Memory B cell (primary cell): ENCODE measurements at regions not wholly inside any gene's neighbourhood (a gene's known extent, or its start where the extent isn't known, plus 50 kb on each side); places are given as distances from the start of the nearest gene placed in this dataset.
A peak's percentile ranks its signal among the peaks of the same experiment; 100 is the strongest.

Source experiments
- ATAC-seq: fragments of 150-1000 bp; cut with Tn5 transposase; 2 replicates; pipeline ENCODE4 v1.10.0; 2021; ENCODE audit warnings: low read depth, mild to moderate bottlenecking, moderate library complexity
- DNase-seq, 2 donors: peaks; one replicate each; pipeline ENCODE4 v3.0.0; 2022; ENCODE audit warnings: low spot score in 2 of 2
- H3K27ac Mint-ChIP-seq: one replicate; pipeline ENCODE4 v1.8.0; 2022; ENCODE audit warnings: mild to moderate bottlenecking, moderate library complexity, mixed read lengths
- H3K27me3 Mint-ChIP-seq: one replicate; pipeline ENCODE4 v1.8.0; 2022; ENCODE audit warnings: mixed read lengths
- H3K36me3 Mint-ChIP-seq: one replicate; pipeline ENCODE4 v1.8.0; 2022; ENCODE audit warnings: mild to moderate bottlenecking, mixed read lengths
- H3K4me1 Mint-ChIP-seq: one replicate; pipeline ENCODE4 v1.8.0; 2022; ENCODE audit warnings: mixed read lengths
- H3K4me3 Mint-ChIP-seq: one replicate; pipeline ENCODE4 v1.8.0; 2022; ENCODE audit warnings: mild to moderate bottlenecking, moderate library complexity, mixed read lengths
- H3K9me3 Mint-ChIP-seq: one replicate; pipeline ENCODE4 v1.8.0; 2022; ENCODE audit warnings: mixed read lengths

- H3K36me3 Mint-ChIP-seq, result no peaks in the 10 kb centered on the region
- no peak for ATAC-seq
- no peaks in the 10 kb centered on the region for H3K27me3 Mint-ChIP-seq
- no peak for DNase-seq
- H3K9me3 Mint-ChIP-seq, result no peaks in the 10 kb centered on the region
- H3K27ac Mint-ChIP-seq, result no peak overlapping the region
- H3K4me3 Mint-ChIP-seq, result no peak overlapping the region
- H3K4me1 Mint-ChIP-seq, result peaks cover 11% of the 10 kb centered on the region
Measured at GRCh38 chr9:109894473-109894872, 114.5 kb downstream of the PALM2AKAP2 start.

- Mint-ChIP-seq H3K4me3 (peak overlapping the region; percentile 7), H3K27me3 (no peaks in the 10 kb centered on the region), H3K4me1 (peaks cover 13% of the 10 kb centered on the region), H3K9me3 (no peaks in the 10 kb centered on the region), H3K27ac (no peak overlapping the region), H3K36me3 (no peaks in the 10 kb centered on the region)
- ATAC-seq (peak; percentile 76), DNase-seq (no peak)
Measured at GRCh38 chr9:109894921-109895758, 115.1 kb downstream of the PALM2AKAP2 start.

- H3K4me3 Mint-ChIP-seq, result no peak overlapping the region
- no peaks in the 10 kb centered on the region for H3K9me3 Mint-ChIP-seq
Measured at GRCh38 chr9:109901201-109901600, 121.2 kb downstream of the PALM2AKAP2 start.

GRCh38 chr9:109903515-109904138, 123.6 kb downstream of the PALM2AKAP2 start:
- Mint-ChIP-seq H3K27ac (no peak overlapping the region), H3K27me3 (no peaks in the 10 kb centered on the region), H3K9me3 (no peaks in the 10 kb centered on the region), H3K4me3 (no peak overlapping the region), H3K4me1 (peaks cover 5% of the 10 kb centered on the region), H3K36me3 (no peaks in the 10 kb centered on the region)
- ATAC-seq, result peak; percentile 83
- DNase-seq, result peak; percentile 50 to 63

More at GRCh38 chr9:109901201-109901600, 121.2 kb downstream of the PALM2AKAP2 start:
- DNase-seq, result no peak
- Mint-ChIP-seq H3K27ac (no peak overlapping the region), H3K36me3 (no peaks in the 10 kb centered on the region), H3K4me1 (peaks cover 7% of the 10 kb centered on the region), H3K27me3 (no peaks in the 10 kb centered on the region)
- no peak for ATAC-seq

- Mint-ChIP-seq H3K4me3 (no peak overlapping the region), H3K4me1 (peaks cover 3% of the 10 kb centered on the region), H3K36me3 (no peaks in the 10 kb centered on the region), H3K27ac (no peak overlapping the region), H3K9me3 (no peaks in the 10 kb centered on the region), H3K27me3 (no peaks in the 10 kb centered on the region)
- ATAC-seq (no peak), DNase-seq (no peak)
Measured at GRCh38 chr9:109904666-109905065, 124.7 kb downstream of the PALM2AKAP2 start.

- no peak overlapping the region for H3K27ac Mint-ChIP-seq
- no peaks in the 10 kb centered on the region for H3K9me3 Mint-ChIP-seq
- H3K27me3 Mint-ChIP-seq, result no peaks in the 10 kb centered on the region
- DNase-seq (no peak), ATAC-seq (no peak)
- no peak overlapping the region for H3K4me3 Mint-ChIP-seq
- no peaks in the 10 kb centered on the region for H3K36me3 Mint-ChIP-seq
- H3K4me1 Mint-ChIP-seq, result peaks cover 3% of the 10 kb centered on the region
Measured at GRCh38 chr9:109905472-109905871, 125.5 kb downstream of the PALM2AKAP2 start.

- ATAC-seq (peak; percentile 13), DNase-seq (no peak)
- Mint-ChIP-seq H3K4me1 (peaks cover 3% of the 10 kb centered on the region), H3K4me3 (peak overlapping the region; percentile 66), H3K27ac (no peak overlapping the region), H3K36me3 (no peaks in the 10 kb centered on the region), H3K27me3 (no peaks in the 10 kb centered on the region), H3K9me3 (no peaks in the 10 kb centered on the region)
Measured at GRCh38 chr9:109906766-109907382, 126.9 kb downstream of the PALM2AKAP2 start.

GRCh38 chr9:109907400-109907799, 127.4 kb downstream of the PALM2AKAP2 start:
- peak overlapping the region; percentile 66 for H3K4me3 Mint-ChIP-seq
- H3K36me3 Mint-ChIP-seq, result no peaks in the 10 kb centered on the region
- no peaks in the 10 kb centered on the region for H3K27me3 Mint-ChIP-seq
- H3K4me1 Mint-ChIP-seq, result peaks cover 3% of the 10 kb centered on the region
- H3K9me3 Mint-ChIP-seq, result no peaks in the 10 kb centered on the region
- DNase-seq, result no peak
- ATAC-seq, result peak; percentile 42
- no peak overlapping the region for H3K27ac Mint-ChIP-seq

- ATAC-seq (no peak), DNase-seq (no peak)
- peaks cover 3% of the 10 kb centered on the region for H3K4me1 Mint-ChIP-seq
- no peaks in the 10 kb centered on the region for H3K9me3 Mint-ChIP-seq
- no peak overlapping the region for H3K27ac Mint-ChIP-seq
- no peaks in the 10 kb centered on the region for H3K27me3 Mint-ChIP-seq
- peak overlapping the region; percentile 66 for H3K4me3 Mint-ChIP-seq
- no peaks in the 10 kb centered on the region for H3K36me3 Mint-ChIP-seq
Measured at GRCh38 chr9:109907810-109908458, 127.9 kb downstream of the PALM2AKAP2 start.

- DNase-seq (peak in 1 of 2 donors; percentile 25), ATAC-seq (peak; percentile 82)
- H3K27me3 Mint-ChIP-seq, result no peaks in the 10 kb centered on the region
- H3K4me3 Mint-ChIP-seq, result no peak overlapping the region
- H3K4me1 Mint-ChIP-seq, result no peaks in the 10 kb centered on the region
- H3K36me3 Mint-ChIP-seq, result no peaks in the 10 kb centered on the region
- no peaks in the 10 kb centered on the region for H3K9me3 Mint-ChIP-seq
- H3K27ac Mint-ChIP-seq, result no peak overlapping the region
Measured at GRCh38 chr9:109908459-109909390, 128.7 kb downstream of the PALM2AKAP2 start.

- DNase-seq (no peak), ATAC-seq (no peak)
- H3K4me1 Mint-ChIP-seq, result peaks cover 16% of the 10 kb centered on the region
- no peaks in the 10 kb centered on the region for H3K9me3 Mint-ChIP-seq
- H3K27me3 Mint-ChIP-seq, result no peaks in the 10 kb centered on the region
- H3K4me3 Mint-ChIP-seq, result no peak overlapping the region
- no peaks in the 10 kb centered on the region for H3K36me3 Mint-ChIP-seq
- H3K27ac Mint-ChIP-seq, result no peak overlapping the region
Measured at GRCh38 chr9:109910671-109911518, 130.9 kb downstream of the PALM2AKAP2 start.

GRCh38 chr9:109912082-109912582, 132.1 kb downstream of the PALM2AKAP2 start:
- H3K4me1 Mint-ChIP-seq, result peaks cover 28% of the 10 kb centered on the region
- no peak for DNase-seq
- H3K27me3 Mint-ChIP-seq, result no peaks in the 10 kb centered on the region
- H3K4me3 Mint-ChIP-seq, result no peak overlapping the region
- no peaks in the 10 kb centered on the region for H3K36me3 Mint-ChIP-seq
- no peak for ATAC-seq
- H3K27ac Mint-ChIP-seq, result no peak overlapping the region
- no peaks in the 10 kb centered on the region for H3K9me3 Mint-ChIP-seq
